Activated T-cell treated with anti-CD3 and anti-CD28 coated beads, Interleukin-2, amount 50 U/mL, for 1 hour (primary cell): ENCODE measurements at regions not wholly inside any gene's neighbourhood (a gene's known extent, or its start where the extent isn't known, plus 50 kb on each side); places are given as distances from the start of the nearest gene placed in this dataset.
"Not testable (repeated sequence)": the region's sequence is repeated elsewhere in the genome, so short reads cannot be mapped to it uniquely, and the experiment has no call there.

Source experiments
- DNase-seq: peaks from one replicate; pipeline ENCODE4 v3.0.0-alpha.2; 2020

GRCh38 chr3:20810555-20810954 is 624.5 kb upstream of the SGO1 start:
- no peak for DNase-seq

- no peak for DNase-seq
Observed at GRCh38 chr3:20809356-20809755, 623.4 kb upstream of the SGO1 start.

- DNase-seq = no peak
Observed at GRCh38 chr3:20808864-20809263, 622.9 kb upstream of the SGO1 start.

GRCh38 chr3:20798666-20799065 is 612.7 kb upstream of the SGO1 start:
- no peak for DNase-seq

GRCh38 chr3:20787005-20787404 is 601.0 kb upstream of the SGO1 start:
- DNase-seq = no peak

GRCh38 chr3:20776692-20777091 is 590.7 kb upstream of the SGO1 start:
- DNase-seq = no peak

GRCh38 chr3:20776286-20776685 is 590.3 kb upstream of the SGO1 start:
- DNase-seq = no peak

GRCh38 chr3:20773320-20773984 is 587.4 kb upstream of the SGO1 start:
- no peak for DNase-seq

- no peak for DNase-seq
Observed at GRCh38 chr3:20772869-20773268, 586.9 kb upstream of the SGO1 start.

- DNase-seq = no peak
Observed at GRCh38 chr3:20769430-20769829, 583.4 kb upstream of the SGO1 start.

GRCh38 chr3:20760981-20761380 is 575.0 kb upstream of the SGO1 start:
- no peak for DNase-seq

GRCh38 chr3:20752416-20752815 is 566.4 kb upstream of the SGO1 start:
- no peak for DNase-seq

- no peak for DNase-seq
Observed at GRCh38 chr3:20751296-20751695, 565.3 kb upstream of the SGO1 start.

- no peak for DNase-seq
Observed at GRCh38 chr3:20747741-20748140, 561.7 kb upstream of the SGO1 start.

- DNase-seq = no peak
Observed at GRCh38 chr3:20743553-20744321, 557.7 kb upstream of the SGO1 start.

- no peak for DNase-seq
Observed at GRCh38 chr3:20742903-20743552, 557.0 kb upstream of the SGO1 start.

GRCh38 chr3:20741381-20741780 is 555.4 kb upstream of the SGO1 start:
- no peak for DNase-seq

GRCh38 chr3:20739814-20740213 is 553.8 kb upstream of the SGO1 start:
- no peak for DNase-seq

GRCh38 chr3:20736287-20736852 is 550.4 kb upstream of the SGO1 start:
- no peak for DNase-seq

GRCh38 chr3:20729185-20729584 is 543.2 kb upstream of the SGO1 start:
- no peak for DNase-seq

- no peak for DNase-seq
Observed at GRCh38 chr3:20726786-20727185, 540.8 kb upstream of the SGO1 start.

GRCh38 chr3:20724241-20724640 is 538.2 kb upstream of the SGO1 start:
- DNase-seq = no peak

- not testable (repeated sequence) for DNase-seq
Observed at GRCh38 chr3:20716425-20716824, 530.4 kb upstream of the SGO1 start.

GRCh38 chr3:20701641-20702040 is 515.6 kb upstream of the SGO1 start:
- DNase-seq = no peak
